ENCODE measurements at regions not wholly inside any gene's neighbourhood (a gene's known extent, or its start where the extent isn't known, plus 50 kb on each side); places are given as distances from the start of the nearest gene placed in this dataset.
"Not testable (repeated sequence)": the region's sequence is repeated elsewhere in the genome, so short reads cannot be mapped to it uniquely, and the experiment has no call there.

- Histone ChIP-seq H3K9me3 (no peaks in the 10 kb centered on the region), H3K27ac (no peak overlapping the region), H3K4me1 (no peaks in the 10 kb centered on the region), H3K36me3 (no peaks in the 10 kb centered on the region), H3K27me3 (no peaks in the 10 kb centered on the region), H3K4me3 (no peak overlapping the region)
- 65 to 87% methylated on average over 8 of the region's 8 CpGs for WGBS, 2 donors
- intact Hi-C loops (cut with DNase I): no loop called here
- no peak for DNase-seq
- TF ChIP-seq POLR2A (IDR thresholded peaks at IDR 0.05) (no peak), POLR2AphosphoS5 (IDR thresholded peaks at IDR 0.05) (no peak)
Measured at GRCh38 chr2:31813016-31813415, 197.8 kb downstream of the MEMO1 start.

GRCh38 chr2:31812051-31812798 lies 198.6 kb downstream of the MEMO1 start:
- no peak overlapping the region for H3K4me3 ChIP-seq
- intact Hi-C loops (cut with DNase I): no loop called here
- H3K36me3 ChIP-seq: no peaks in the 10 kb centered on the region
- H3K9me3 ChIP-seq: no peaks in the 10 kb centered on the region
- H3K4me1 ChIP-seq: no peaks in the 10 kb centered on the region
- no peak for DNase-seq
- H3K27me3 ChIP-seq: no peaks in the 10 kb centered on the region
- TF ChIP-seq EP300 (IDR thresholded peaks at IDR 0.05) (no peak), POLR2A (IDR thresholded peaks at IDR 0.05) (no peak), POLR2AphosphoS5 (IDR thresholded peaks at IDR 0.05) (no peak), CTCF (IDR thresholded peaks at IDR 0.05) (no peak)
- no peak overlapping the region for H3K27ac ChIP-seq
- WGBS, 2 donors: 46 to 73% methylated on average over 2 of the region's 2 CpGs

DNA sequence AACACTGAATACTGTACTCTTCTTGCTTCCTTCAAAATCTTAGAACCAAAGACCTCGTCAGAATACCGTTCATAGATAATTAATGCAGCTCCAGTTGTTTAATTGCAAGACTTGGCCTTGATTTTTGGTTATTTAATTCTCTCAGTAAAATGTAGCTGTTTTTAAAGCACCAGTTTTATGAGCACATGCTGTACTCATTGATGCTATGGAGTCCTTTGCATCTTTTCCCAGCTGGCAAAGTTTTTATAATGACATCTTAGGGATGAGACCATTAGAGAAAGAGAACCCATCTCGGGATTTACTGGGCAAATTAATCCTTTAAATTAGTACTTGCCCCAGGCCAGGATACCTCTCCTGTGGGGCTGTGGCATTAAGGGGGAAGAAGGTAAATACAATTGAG lies 199.3 kb downstream of the MEMO1 start:
- DNase-seq: no peak
- H3K4me3 ChIP-seq: no peak overlapping the region
- H3K27me3 ChIP-seq: no peaks in the 10 kb centered on the region
- intact Hi-C loops (cut with DNase I): no loop called here
- no peaks in the 10 kb centered on the region for H3K36me3 ChIP-seq
- no peaks in the 10 kb centered on the region for H3K4me1 ChIP-seq
- no peaks in the 10 kb centered on the region for H3K9me3 ChIP-seq
- TF ChIP-seq POLR2A (IDR thresholded peaks at IDR 0.05) (no peak), EP300 (IDR thresholded peaks at IDR 0.05) (no peak), CTCF (IDR thresholded peaks at IDR 0.05) (no peak), POLR2AphosphoS5 (IDR thresholded peaks at IDR 0.05) (no peak)
- 81 to 90% methylated on average over 3 of the region's 3 CpGs for whole genome bisulfite sequencing, 2 donors
- no peak overlapping the region for H3K27ac ChIP-seq

DNA sequence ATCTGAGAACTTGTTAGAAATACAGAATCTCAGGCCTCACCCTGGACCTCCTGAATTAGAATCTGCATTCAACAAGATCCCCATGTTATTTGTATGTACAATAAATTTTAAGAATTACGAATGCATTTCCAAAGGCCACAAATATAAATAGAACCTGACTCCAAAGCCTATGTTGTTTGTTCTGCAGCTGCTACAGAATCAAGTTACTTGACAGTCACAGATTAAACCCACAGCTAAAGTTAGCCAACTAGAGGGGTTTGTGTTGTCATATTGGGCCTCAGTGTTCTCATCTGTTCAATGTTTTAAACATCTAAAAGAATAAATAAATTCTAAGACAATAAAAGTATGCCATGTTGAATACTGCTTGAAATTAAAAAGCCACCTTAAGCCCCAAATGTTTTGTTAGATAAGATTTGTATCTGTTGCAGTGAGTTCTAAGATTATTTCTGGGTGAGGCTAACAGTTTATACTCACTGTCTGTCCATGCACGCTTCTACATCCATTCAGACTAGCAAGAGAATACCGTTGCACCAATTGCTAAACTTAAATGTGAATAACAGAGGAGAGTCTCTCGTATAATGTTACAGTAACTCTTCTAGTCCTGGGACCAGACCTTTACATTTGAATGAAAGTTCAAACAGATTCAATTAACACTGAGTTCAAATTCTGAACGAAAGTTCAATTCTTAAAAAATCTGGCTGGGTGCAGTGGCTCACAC lies 200.4 kb downstream of the MEMO1 start:
- TF ChIP-seq POLR2AphosphoS5 (IDR thresholded peaks at IDR 0.05): no peak
- DNase-seq: no peak
- no peaks in the 10 kb centered on the region for H3K36me3 ChIP-seq
- no peaks in the 10 kb centered on the region for H3K4me1 ChIP-seq
- 60 to 68% methylated on average over 5 of the region's 5 CpGs for WGBS, 2 donors
- intact Hi-C loops (cut with DNase I): no loop called here
- H3K27ac ChIP-seq: no peak overlapping the region
- no peak overlapping the region for H3K4me3 ChIP-seq
- no peaks in the 10 kb centered on the region for H3K27me3 ChIP-seq
- no peaks in the 10 kb centered on the region for H3K9me3 ChIP-seq

DNA sequence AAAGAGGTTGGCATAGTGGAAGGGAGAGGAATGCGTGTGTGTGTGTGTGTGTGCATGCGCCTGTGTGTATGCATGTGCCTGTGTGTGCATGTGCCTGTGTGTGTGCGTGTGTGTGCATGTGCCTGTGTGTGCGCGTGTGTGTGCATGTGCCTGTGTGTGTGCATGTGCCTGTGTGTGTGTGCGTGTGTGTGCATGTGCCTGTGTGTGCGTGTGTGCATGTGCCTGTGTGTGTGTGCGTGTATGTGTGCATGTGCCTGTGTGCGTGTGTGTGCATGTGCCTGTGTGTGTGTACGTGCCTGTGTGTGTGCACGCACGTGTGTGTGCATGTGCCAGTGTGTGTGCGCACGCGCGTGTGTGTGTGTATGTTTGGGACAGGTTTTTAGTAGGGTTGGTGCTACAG lies 205.1 kb downstream of the MEMO1 start:
- Histone ChIP-seq H3K36me3 (no peaks in the 10 kb centered on the region), H3K27ac (no peak overlapping the region), H3K4me1 (no peaks in the 10 kb centered on the region), H3K4me3 (no peak overlapping the region), H3K27me3 (no peaks in the 10 kb centered on the region), H3K9me3 (no peaks in the 10 kb centered on the region)
- no peak for DNase-seq
- TF ChIP-seq POLR2A (IDR thresholded peaks at IDR 0.05): no peak
- TF ChIP-seq POLR2AphosphoS5 (IDR thresholded peaks at IDR 0.05): no peak
- no peak for TF ChIP-seq EP300 (IDR thresholded peaks at IDR 0.05)
- TF ChIP-seq CTCF (IDR thresholded peaks at IDR 0.05): no peak
- 83 to 86% methylated on average over 16 of the region's 16 CpGs for WGBS, 2 donors
- intact Hi-C loops (cut with DNase I): no loop called here

DNA sequence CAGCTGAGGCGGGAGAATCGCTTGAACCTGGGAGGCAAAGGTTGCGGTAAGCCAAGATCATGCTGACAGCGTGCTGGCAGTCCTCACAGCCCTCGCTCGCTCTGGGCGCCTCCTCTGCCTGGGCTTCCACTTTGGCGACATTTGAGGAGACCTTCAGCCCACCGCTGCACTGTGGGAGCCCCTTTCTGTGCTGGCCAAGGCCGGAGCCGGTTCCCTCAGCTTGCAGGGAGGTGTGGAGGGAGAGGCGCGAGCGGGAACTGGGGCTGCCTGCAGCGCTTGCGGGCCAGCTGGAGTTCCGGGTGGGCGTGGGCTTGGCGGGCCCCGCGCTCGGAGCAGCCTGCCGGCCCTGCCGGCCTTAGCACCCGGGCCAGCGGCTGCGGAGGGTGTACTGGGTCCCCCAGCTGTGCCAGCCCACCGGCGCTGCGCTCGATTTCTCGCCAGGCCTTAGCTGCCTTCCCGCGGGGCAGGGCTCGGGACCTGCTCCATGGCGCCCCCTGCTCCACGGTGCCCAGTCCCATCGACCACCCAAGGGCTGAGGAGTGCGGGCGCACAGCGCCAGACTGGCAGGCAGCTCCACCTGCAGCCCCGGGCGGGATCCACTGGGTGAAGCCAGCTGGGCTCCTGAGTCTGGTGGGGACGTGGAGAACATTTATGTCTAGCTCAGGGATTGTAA lies 207.2 kb downstream of the MEMO1 start:
- H3K9me3 ChIP-seq; intact Hi-C loops (cut with DNase I); H3K36me3 ChIP-seq; H3K4me1 ChIP-seq; H3K27ac ChIP-seq; H3K27me3 ChIP-seq; DNase-seq; H3K4me3 ChIP-seq: not testable (repeated sequence)
- WGBS, 2 donors: 74 to 81% methylated on average over 44 of the region's 44 CpGs
